ENCODE measurements at regions not wholly inside any gene's neighbourhood (a gene's known extent, or its start where the extent isn't known, plus 50 kb on each side); places are given as distances from the start of the nearest gene placed in this dataset.
"Not testable (repeated sequence)": the region's sequence is repeated elsewhere in the genome, so short reads cannot be mapped to it uniquely, and the experiment has no call there.

DNA sequence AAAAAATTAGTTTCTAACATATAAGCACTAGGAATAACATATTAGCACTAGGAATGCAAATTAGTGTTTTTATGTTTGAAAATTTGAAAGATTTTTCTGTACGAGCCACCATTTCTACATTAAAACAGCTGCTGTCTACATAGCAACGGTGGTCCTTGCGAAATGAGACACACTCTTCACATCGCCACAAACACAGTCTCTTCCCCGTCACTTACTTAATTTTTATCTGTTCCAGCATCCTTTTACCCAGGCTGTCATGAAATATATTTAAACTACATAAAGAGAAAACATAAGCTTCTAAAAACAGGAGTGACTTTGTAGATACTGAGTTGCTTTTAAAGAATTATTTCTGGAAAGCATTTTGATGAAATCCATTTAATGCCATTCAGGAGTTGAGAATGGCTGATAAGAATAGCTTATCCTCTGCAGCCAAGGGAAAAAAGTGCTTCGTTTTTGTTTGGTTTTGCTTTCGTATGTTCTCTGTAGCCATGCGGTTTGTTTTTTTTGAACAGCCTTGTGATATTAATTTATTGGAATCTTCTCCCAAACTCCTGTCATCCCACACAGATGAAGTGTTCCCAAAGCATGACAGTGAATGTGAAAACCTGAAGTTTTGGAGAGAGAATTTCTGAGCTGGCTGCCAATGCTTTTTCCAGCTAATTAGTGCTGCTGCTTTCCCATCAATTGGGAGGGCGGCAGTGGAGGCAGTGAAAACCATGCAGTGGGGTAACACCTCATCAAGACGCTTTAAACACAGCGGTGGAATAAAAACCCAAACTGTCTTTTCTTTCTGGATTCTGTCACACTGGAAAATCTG is 603.7 kb upstream of the ADARB2 start:
- no peak for DNase-seq (ENCODE audit: low read depth)

- no peak for DNase-seq (ENCODE audit: low read depth)
Observed at GRCh38 chr10:2335626-2336025, 598.3 kb upstream of the ADARB2 start.

DNA sequence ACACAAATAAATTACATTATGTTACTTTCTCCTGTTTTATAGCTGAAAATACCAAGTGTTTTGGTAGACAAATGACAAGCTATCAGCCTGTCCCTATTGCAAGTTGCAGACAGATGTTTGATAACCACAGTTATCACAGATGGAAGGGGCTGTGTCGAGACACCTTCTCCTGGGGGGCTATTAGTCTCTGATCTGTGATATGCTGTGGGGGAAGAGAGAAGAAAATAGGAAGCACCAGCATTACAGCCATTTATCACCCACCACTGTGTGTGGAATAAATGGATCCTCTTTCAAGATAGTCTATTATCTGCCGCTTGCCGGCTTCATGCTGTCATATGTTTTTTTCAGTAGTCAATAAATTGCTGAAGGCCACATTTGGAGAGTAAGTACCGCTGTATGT is 597.2 kb upstream of the ADARB2 start:
- no peak for DNase-seq (ENCODE audit: low read depth)

GRCh38 chr10:2329082-2329481 is 591.8 kb upstream of the ADARB2 start:
- no peak for DNase-seq (ENCODE audit: low read depth)

DNA sequence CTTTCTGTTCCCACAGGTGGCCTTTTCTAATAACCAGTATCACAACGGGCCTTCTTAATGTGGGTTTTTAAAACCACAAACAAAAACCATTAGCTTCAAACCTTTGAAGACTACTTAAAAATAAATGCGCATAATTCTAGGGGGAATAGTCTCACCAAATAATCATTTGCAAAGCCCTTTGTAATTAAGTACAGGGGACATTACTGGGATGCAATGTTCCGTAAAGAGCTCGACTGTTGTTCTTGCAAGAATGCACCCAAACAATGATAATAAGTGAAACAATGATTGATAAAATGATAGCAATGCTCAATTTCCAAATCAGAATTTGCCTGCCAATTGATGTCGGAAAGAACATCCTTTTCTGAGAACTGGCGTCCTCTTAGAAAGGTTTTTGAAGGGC is 589.1 kb upstream of the ADARB2 start:
- DNase-seq (ENCODE audit: low read depth), result no peak

- DNase-seq (ENCODE audit: low read depth), result not testable (repeated sequence)
Observed at GRCh38 chr10:2315045-2315485, 577.7 kb upstream of the ADARB2 start.

DNA sequence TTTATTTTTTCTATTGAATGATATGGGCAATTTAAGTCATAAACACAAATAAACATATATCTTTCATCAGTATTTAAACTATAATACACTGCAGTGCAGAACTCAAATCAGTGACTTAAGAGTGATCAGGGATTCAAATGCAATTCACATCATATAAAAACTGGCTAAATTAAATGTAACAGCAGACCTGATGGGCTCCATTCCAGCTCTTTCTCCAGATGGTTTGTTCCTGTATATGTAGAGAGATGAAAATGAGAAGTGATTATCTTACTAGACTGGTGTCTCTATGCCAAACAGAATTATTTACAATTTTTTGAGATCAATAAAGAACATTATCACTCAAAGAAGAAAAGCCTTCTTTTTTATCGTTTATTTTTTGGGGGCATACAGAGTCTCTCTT is 568.8 kb upstream of the ADARB2 start:
- DNase-seq (ENCODE audit: low read depth), result no peak

DNA sequence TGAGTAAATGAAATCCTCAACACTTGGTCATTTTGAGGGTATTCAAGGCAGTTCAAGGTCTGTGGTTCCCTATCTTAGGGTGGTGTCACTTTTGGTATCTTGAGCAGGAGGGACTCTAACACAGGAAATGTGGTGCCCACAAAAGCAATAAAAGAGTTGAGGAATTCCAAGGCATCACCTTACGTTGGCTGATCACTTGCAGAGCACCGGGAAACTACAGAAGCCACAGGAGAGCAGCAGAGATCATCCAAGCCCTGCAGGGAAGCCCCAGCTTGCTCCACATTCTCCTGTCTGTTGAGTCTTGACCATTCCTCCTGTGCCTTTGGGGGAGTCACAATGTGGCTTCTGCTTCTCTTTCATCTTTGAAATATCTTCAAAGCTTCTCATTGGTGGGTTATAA is 565.8 kb upstream of the ADARB2 start:
- DNase-seq (ENCODE audit: low read depth), result no peak

DNA sequence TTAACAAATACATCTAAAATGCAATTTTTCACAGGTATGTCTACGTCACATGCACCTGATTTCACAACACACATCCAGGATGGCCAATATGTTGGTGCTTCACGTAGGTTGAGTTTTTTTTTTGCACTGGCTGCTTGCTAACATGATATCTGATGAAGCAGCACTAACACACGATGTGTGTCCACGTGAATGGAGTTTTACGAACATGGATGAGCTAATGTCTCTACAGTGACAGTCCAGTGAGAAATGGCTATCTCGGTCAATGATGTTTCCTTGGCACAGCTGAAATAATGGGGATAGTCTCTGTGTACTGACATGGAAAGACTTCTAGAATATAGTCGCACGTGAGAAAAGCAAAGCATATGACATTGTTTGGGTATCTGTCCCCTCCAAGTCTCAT is 563.9 kb upstream of the ADARB2 start:
- DNase-seq (ENCODE audit: low read depth), result no peak

- DNase-seq (ENCODE audit: low read depth), result no peak
Observed at GRCh38 chr10:2300231-2300630, 562.9 kb upstream of the ADARB2 start.

DNA sequence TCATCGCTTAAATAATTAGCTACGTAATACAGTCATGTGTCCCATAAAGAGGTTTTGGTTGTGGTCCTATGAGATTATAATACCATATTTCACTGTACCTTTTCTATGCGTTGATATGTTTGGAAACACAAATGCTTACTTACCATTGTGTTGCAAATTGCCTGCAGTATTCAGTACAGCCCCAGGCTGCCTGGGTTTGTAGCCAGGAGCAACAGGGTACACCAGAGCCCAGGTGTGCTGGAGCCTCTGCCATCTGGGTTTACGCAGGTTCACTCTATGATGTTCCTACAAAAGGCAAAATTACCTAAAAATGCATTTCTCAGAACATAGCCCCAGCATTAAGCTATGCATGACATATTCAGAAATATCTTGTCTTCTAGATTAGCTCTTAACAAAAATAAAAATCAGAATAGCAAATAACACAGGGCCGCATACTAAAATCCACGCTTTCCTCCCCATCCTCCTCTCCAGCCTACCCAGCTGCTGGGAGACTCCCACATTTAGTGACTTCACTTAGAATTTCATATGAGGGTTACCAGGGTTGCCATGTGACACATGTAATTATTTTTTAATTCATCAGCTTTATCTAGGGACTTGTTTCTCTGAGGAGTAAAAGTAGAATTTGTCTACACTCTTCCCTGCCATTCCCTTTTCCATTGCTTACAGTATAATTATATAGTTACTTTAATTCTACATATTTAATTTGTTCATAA is 559.0 kb upstream of the ADARB2 start:
- no peak for DNase-seq (ENCODE audit: low read depth)

DNA sequence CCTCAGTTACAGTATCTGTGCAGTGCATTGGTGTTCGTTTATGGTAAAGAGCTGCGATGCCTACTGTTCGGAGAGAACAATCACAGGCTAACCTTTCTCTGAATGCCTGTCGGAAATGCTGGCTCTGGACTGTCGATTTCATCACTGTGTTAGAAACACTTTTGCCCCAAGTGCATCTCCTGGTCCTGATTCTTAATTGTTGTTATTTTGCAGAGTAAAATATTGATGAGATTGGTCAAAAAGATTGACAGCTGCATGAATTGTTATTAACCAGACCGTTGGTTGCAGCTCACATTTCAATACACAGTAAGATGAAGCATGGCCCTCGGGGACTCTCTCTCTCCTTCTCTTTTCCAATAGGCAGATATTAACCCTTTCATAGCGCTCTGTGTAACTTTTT is 557.4 kb upstream of the ADARB2 start:
- DNase-seq (ENCODE audit: low read depth), result no peak

DNA sequence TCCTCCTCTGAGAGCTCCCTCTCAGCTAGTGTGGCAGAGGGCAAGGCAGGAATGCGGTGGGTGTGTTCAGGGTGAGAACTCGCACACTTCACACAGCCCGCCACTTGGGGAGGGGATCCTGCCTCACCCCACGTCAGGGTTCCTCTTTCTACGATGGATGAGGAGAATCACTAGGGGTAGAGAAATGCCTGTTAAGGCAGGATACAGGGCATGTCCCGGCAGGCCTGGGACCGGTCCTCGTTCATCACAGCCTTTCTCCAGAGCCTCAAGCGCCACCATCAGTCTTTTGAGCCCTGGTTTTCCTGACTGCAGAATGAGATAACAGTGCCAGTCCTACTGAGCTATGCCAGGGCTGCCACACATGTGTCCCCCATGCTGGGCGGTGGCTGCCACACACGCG is 546.7 kb upstream of the ADARB2 start:
- DNase-seq (ENCODE audit: low read depth), result no peak

GRCh38 chr10:2282202-2282601 is 544.9 kb upstream of the ADARB2 start:
- DNase-seq (ENCODE audit: low read depth), result no peak

DNA sequence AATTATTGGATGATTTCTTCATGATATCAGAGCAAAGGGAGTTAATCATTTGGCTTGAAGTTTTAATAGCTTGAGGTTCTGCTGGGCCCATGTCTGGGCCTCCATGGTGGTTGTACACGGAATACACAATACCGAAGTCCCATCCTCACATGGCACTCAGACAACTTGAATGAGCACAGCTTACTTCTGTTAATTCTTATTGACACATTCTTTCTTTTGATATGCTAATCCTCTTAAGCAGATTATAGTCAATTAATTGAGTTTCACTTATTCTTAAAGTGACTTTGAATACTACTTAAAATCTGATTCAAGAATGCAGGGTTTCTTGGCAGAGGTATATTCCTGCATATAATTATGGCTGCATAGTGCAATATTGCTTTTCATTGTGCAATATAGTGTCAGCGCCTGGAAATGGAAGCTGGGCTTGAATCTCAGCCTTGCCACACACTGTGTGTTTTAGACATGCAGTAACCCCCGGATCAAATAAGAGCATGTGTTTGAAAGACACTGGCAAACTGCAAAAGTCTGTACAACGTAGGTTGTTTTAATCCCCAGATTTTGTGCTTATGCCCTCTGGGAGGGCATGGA is 543.5 kb upstream of the ADARB2 start:
- no peak for DNase-seq (ENCODE audit: low read depth)

DNA sequence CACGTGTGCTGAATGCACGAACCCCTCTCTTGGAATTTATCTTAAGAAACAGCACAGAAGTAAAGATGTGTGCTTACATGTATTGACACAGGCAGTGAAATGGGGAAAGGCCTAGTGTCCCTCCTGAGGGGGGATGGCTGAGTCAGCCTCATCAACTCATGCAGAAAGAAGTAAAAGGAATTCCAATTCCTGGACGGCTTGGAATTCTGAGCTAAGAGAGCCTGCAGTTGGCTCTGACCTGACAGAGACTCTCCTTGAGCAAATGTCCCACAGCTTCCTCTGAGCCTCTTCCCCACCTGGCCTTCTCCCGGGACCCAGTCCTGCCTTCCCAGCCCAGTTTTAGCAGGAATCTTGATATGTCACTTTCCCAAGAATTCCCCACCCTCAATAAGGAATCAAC is 542.4 kb upstream of the ADARB2 start:
- no peak for DNase-seq (ENCODE audit: low read depth)

- no peak for DNase-seq (ENCODE audit: low read depth)
Observed at GRCh38 chr10:2278363-2278762, 541.0 kb upstream of the ADARB2 start.

GRCh38 chr10:2263561-2263960 is 526.2 kb upstream of the ADARB2 start:
- DNase-seq (ENCODE audit: low read depth), result no peak

DNA sequence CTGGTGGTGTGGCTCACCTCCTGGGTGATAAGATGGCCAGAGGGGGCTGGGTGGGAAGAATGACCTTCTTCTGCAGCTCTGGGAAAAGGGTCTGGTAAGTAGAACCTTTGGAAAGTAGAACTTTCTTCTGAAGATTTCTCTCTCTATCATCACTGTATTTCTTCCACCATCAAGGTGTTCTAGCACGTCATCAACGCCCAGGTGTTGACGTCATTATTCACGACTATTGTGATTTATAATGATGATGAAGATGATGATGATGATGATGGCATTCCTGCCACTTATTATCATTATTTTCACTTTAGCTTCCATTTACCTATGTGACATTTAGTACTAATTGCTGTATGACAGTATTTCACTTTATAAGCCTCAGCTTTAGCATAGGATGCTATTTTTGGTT is 525.6 kb upstream of the ADARB2 start:
- no peak for DNase-seq (ENCODE audit: low read depth)

DNA sequence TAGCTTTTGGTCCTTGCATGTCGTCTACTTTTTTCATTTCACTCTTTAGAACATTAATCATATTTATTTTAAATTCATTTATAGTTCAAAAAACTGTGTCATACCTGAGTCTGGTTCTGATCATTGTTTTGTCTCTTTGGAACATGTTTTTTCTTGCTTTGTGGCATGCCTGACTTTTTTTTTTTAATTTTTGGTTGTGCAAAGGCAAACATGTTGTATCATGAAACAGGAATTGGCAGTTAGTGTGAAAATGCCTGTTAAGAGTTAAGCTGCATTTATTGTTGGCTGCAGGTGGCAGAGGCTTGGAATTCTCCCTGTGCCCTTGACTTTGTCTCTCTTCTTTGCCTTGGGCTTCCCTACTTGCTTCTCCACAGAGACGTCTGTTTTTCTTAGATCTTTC is 525.0 kb upstream of the ADARB2 start:
- no peak for DNase-seq (ENCODE audit: low read depth)

GRCh38 chr10:2256241-2256640 is 518.9 kb upstream of the ADARB2 start:
- DNase-seq (ENCODE audit: low read depth), result no peak

GRCh38 chr10:2252096-2252495 is 514.8 kb upstream of the ADARB2 start:
- DNase-seq (ENCODE audit: low read depth), result no peak

DNA sequence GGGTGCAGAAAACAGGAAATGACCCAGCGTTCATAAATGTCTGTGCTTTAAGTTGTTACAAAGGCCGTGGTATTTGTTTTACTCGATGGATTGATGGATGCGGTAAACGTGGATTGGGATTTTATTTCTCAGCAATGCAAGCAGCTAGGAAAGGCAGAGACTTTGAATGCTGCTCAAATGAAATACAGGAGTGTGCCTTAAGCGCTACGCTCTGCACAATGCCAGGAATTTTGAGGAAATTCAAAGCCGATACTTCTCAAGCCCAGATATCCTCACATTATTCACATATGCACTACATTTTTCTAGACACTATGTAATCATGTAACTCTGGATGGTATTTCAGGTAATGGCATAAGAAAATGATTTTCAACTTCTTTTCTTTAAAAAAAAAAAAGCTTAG is 514.3 kb upstream of the ADARB2 start:
- DNase-seq (ENCODE audit: low read depth), result no peak
